Transverse colon (tissue), 4 donors: ENCODE measurements at regions not wholly inside any gene's neighbourhood (a gene's known extent, or its start where the extent isn't known, plus 50 kb on each side); places are given as distances from the start of the nearest gene placed in this dataset.

ENCODE experiments used
- DNase-seq: peaks from one replicate; pipeline ENCODE4 v3.0.0-alpha.2; 2019
- H3K27ac ChIP-seq, 4 donors: fragments of 200-600 bp; sonication (generic); 2 replicates each; pipeline ENCODE4 v1.5.1; 2016 to 2018; ENCODE audit warnings: inconsistent platforms in 4 of 4
- H3K27me3 ChIP-seq: fragments of 200-600 bp; sonication (generic); 2 replicates; pipeline ENCODE4 v1.5.1; 2017; ENCODE audit warnings: inconsistent platforms
- H3K36me3 ChIP-seq, 4 donors: fragments of 200-600 bp; sonication (generic); 2 replicates each; pipeline ENCODE4 v1.5.1; 2017 to 2019; ENCODE audit warnings: inconsistent platforms in 4 of 4
- H3K4me1 ChIP-seq, 4 donors: fragments of 200-600 bp; sonication (generic); 2 replicates each; pipeline ENCODE4 v1.5.1; 2017 to 2020; ENCODE audit warnings: inconsistent platforms in 4 of 4
- H3K4me3 ChIP-seq, 4 donors: fragments of 200-600 bp; sonication (generic); 1 replicate in 1 of 4; 2 replicates in 3 of 4; pipeline versions ENCODE4 v1.5.1 to v1.6.1; 2017 to 2019; ENCODE audit warnings: inconsistent platforms in 4 of 4
- H3K9me3 ChIP-seq, 2 donors: fragments of 200-600 bp; sonication (generic); 2 replicates each; pipeline ENCODE4 v1.5.1; 2017 to 2019; ENCODE audit warnings: inconsistent platforms in 2 of 2
- EP300 ChIP-seq: sonication (generic); formaldehyde crosslinking; IDR thresholded peaks from one replicate; pipeline ENCODE4 v1.6.1; 2017; ENCODE audit warnings: antibody characterized with exemption, low read depth
- POLR2A ChIP-seq: fragments of 450-650 bp; IDR thresholded peaks from one replicate; pipeline ENCODE4 v1.6.1; 2016; ENCODE audit warnings: antibody characterized with exemption, mild to moderate bottlenecking, moderate library complexity
- POLR2AphosphoS5 ChIP-seq, 3 donors: sonication (generic); formaldehyde crosslinking; IDR thresholded peaks; one replicate each; pipeline ENCODE4 v1.6.1; 2016; ENCODE audit warnings: antibody characterized with exemption in 3 of 3
- WGBS, 2 donors: methylation state at CpG; one replicate each; pipeline ENCODE4 v1.1.5; 2018; ENCODE audit warnings: low coverage in 1 of 2; 5-methylcytosine and 5-hydroxymethylcytosine counted together
- in situ Hi-C, 4 donors: fragments of 200-750 bp; cut with MboI; loops; one replicate each; pipeline versions ENCODE4 v1.15.0 to v1.15.1; 2017; ENCODE audit warnings: low sequenced_read_pairs in 3 of 4, low pct_ligation_motif_present in 1 of 4, low pct_unique_long_range_greater_than_20kb in 1 of 4
- intact Hi-C: fragments of 100-400 bp; cut with DNase I; formaldehyde crosslinking; loops from one replicate; pipeline ENCODE4 v1.15.1; 2023; ENCODE audit warnings: low total_unique reads
- TF ChIP-seq, protein P1 (sequence below), 5 experiments: fragments of 200-600 bp in 3 of 5; fragments of 450-650 bp in 2 of 5; sonication (generic) in 3 of 5; IDR thresholded peaks; 1 replicate in 2 of 5; 2 replicates in 3 of 5; pipeline ENCODE4 v1.5.1; 2016 to 2017; ENCODE audit warnings: antibody characterized with exemption in 5 of 5, inconsistent platforms in 3 of 5, mild to moderate bottlenecking in 2 of 5, moderate library complexity in 1 of 5

DNA sequence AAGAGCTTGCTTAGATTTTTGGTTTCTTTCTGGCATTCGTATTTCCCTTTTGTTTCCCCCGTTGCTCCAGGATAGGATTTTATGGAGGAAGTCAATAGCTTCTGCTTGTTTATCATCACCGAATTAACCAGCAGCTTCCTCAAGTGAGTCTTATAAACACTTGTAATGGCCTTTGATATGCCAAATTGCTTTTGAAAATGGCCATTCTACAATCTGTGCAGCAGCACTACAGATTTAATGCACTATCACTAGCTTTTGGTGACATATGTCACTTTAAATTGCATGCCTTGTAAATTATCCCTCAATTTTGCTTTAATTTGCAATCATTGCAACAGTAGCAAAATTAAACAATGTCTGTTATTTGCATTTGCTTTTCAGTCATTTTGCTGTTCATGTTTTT lies 774.7 kb downstream of the METTL4 start:
- Histone ChIP-seq H3K9me3 (peaks cover 2 to 3% of the 10 kb centered on the region in 2 donors), H3K27me3 (no peaks in the 10 kb centered on the region), H3K36me3 (no peaks in the 10 kb centered on the region), H3K27ac (no peak overlapping the region), H3K4me3 (no peak overlapping the region), H3K4me1 (no peaks in the 10 kb centered on the region)
- TF ChIP-seq EP300 (no peak), POLR2AphosphoS5 (IDR thresholded peaks at IDR 0.05) (no peak), POLR2A (no peak)
- TF ChIP-seq, protein P1, sequence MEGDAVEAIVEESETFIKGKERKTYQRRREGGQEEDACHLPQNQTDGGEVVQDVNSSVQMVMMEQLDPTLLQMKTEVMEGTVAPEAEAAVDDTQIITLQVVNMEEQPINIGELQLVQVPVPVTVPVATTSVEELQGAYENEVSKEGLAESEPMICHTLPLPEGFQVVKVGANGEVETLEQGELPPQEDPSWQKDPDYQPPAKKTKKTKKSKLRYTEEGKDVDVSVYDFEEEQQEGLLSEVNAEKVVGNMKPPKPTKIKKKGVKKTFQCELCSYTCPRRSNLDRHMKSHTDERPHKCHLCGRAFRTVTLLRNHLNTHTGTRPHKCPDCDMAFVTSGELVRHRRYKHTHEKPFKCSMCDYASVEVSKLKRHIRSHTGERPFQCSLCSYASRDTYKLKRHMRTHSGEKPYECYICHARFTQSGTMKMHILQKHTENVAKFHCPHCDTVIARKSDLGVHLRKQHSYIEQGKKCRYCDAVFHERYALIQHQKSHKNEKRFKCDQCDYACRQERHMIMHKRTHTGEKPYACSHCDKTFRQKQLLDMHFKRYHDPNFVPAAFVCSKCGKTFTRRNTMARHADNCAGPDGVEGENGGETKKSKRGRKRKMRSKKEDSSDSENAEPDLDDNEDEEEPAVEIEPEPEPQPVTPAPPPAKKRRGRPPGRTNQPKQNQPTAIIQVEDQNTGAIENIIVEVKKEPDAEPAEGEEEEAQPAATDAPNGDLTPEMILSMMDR (IDR thresholded peaks at IDR 0.05), result no peak
- 34 to 39% methylated on average over 3 of the region's 3 CpGs for WGBS, 2 donors
- intact Hi-C loops (no loop called here), in situ Hi-C loops (no loop called here)
- DNase-seq, result no peak

DNA sequence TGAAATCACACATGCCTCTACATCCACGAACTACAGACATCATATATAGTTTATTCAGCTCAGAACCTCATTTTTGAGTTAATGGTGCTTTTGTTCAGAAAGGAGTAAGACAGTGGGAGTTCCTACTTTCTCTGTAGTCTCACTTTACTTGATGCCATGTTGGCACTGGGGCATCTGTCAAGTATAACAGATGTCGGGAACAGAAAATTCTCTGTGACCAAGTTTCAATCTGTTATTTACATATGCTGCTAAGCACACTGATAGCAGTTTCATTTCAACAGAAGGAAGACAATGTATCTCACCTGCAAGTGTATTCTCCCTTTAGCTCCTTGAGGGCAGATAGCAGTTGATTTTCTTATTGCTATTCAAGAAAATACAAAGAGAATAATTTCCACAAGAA lies 774.1 kb downstream of the METTL4 start:
- H3K4me3 ChIP-seq, result no peak overlapping the region
- WGBS, 2 donors, result 29 to 41% methylated on average over 2 of the region's 2 CpGs

DNA sequence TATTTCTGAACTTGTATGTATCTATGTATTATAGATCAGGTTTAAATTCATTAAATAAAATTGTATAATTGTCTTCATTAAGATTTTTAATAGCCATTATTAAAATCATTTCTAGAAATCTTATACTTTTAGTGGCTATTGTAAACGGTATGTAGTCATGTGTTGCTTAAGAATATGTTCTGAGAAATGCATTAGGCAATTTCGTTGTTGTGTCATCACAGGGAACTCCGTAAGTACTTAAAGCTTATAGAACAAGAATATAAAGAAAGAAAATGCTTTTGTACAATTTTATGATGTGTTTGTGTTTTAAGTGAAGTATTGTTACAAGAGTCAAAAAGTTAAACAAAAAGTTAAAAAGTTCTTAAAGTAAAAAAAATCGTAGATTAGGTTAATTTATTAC lies 765.8 kb downstream of the METTL4 start:
- intact Hi-C loops (no loop called here), in situ Hi-C loops (no loop called here)
- 65 to 70% methylated on average over 4 of the region's 4 CpGs for WGBS, 2 donors
- no peak overlapping the region for H3K27ac ChIP-seq
- no peaks in the 10 kb centered on the region for H3K9me3 ChIP-seq
- H3K4me1 ChIP-seq, result no peaks in the 10 kb centered on the region
- no peaks in the 10 kb centered on the region for H3K27me3 ChIP-seq
- H3K36me3 ChIP-seq, result no peaks in the 10 kb centered on the region
- H3K4me3 ChIP-seq, result no peak overlapping the region
- TF ChIP-seq EP300 (no peak), POLR2AphosphoS5 (IDR thresholded peaks at IDR 0.05) (no peak), POLR2A (no peak)
- TF ChIP-seq, protein P1 (IDR thresholded peaks at IDR 0.05), result no peak
- no peak for DNase-seq

More for the DNA sequence above, 774.1 kb downstream of the METTL4 start:
- peaks cover 2 to 3% of the 10 kb centered on the region in 2 donors for H3K9me3 ChIP-seq
- in situ Hi-C loops, result no loop called here
- intact Hi-C loops, result no loop called here
- no peak overlapping the region for H3K27ac ChIP-seq
- DNase-seq, result no peak
- no peaks in the 10 kb centered on the region for H3K36me3 ChIP-seq
- H3K4me1 ChIP-seq, result no peaks in the 10 kb centered on the region
- no peaks in the 10 kb centered on the region for H3K27me3 ChIP-seq
- TF ChIP-seq POLR2A (no peak), POLR2AphosphoS5 (IDR thresholded peaks at IDR 0.05) (no peak), EP300 (no peak)
- TF ChIP-seq, protein P1 (IDR thresholded peaks at IDR 0.05), result no peak

DNA sequence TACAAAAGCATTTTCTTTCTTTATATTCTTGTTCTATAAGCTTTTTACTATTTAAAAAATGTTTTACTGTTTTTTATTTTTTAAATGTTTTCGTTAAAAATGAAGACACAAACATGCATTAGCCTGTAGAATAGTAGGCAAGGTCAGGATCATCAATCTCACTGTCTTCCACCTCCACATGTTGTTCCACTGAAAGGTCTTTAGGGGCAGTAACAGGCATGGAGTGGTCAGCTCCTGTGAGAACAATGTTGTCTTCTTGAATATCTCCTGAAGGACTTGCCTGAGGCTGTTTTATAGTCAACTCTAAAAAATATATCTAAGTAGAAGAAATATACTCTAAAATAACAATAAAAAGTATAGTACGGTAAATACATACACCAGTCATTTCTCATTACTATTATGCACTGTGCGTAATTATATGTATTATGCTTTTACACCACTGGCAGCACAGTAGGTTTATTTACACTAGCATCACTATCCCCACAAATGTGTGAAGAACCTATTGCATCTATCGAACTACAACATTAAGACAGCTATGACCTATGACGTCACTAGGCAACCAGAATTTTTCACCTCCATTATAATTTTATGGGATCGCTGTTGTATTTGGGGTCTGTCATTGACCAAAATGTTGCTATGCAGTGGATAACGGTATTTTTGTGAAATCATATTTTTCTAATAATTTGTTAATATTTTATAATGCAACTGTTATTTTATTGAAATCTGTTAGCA lies 764.3 kb downstream of the METTL4 start:
- H3K4me3 ChIP-seq, result no peak overlapping the region
- in situ Hi-C loops, result no loop called here
- no peaks in the 10 kb centered on the region for H3K9me3 ChIP-seq
- no peaks in the 10 kb centered on the region for H3K27me3 ChIP-seq
- DNase-seq, result no peak
- intact Hi-C loops, result no loop called here
- H3K4me1 ChIP-seq, result no peaks in the 10 kb centered on the region
- TF ChIP-seq POLR2A, result no peak
- TF ChIP-seq POLR2AphosphoS5 (IDR thresholded peaks at IDR 0.05), result no peak
- no peak for TF ChIP-seq EP300
- TF ChIP-seq, protein P1 (IDR thresholded peaks at IDR 0.05), result no peak
- no peak overlapping the region for H3K27ac ChIP-seq
- H3K36me3 ChIP-seq, result no peaks in the 10 kb centered on the region
- 79 to 80% methylated on average over 7 of the region's 7 CpGs for WGBS, 2 donors
